Vagina (tissue), 2 donors: ENCODE measurements at regions not wholly inside any gene's neighbourhood (a gene's known extent, or its start where the extent isn't known, plus 50 kb on each side); places are given as distances from the start of the nearest gene placed in this dataset.

ENCODE experiments used
- DNase-seq, 2 donors: peaks; one replicate each; pipeline ENCODE4 v3.0.0-alpha.2; 2017; ENCODE audit errors: extremely low spot score in 2 of 2
- H3K27ac ChIP-seq: fragments of 200-600 bp; sonication (generic); one replicate; pipeline ENCODE4 v1.5.1; 2019
- H3K27me3 ChIP-seq: fragments of 200-600 bp; sonication (generic); one replicate; pipeline ENCODE4 v1.5.1; 2019
- H3K36me3 ChIP-seq, 2 donors: fragments of 200-600 bp; sonication (generic); one replicate each; pipeline ENCODE4 v1.5.1; 2017 to 2019
- H3K4me1 ChIP-seq: fragments of 200-600 bp; sonication (generic); one replicate; pipeline ENCODE4 v1.5.1; 2019
- H3K4me3 ChIP-seq, 2 donors: fragments of 200-600 bp; sonication (generic); 1 replicate in 1 of 2; 2 replicates in 1 of 2; pipeline ENCODE4 v1.5.1; 2016 to 2019
- H3K9me3 ChIP-seq: fragments of 200-600 bp; sonication (generic); one replicate; pipeline ENCODE4 v1.5.1; 2019
- CTCF ChIP-seq, 3 experiments: fragments of 450-650 bp in 2 of 3; fragments of 200-600 bp in 1 of 3; sonication (generic) in 1 of 3; IDR thresholded peaks; one replicate each; pipeline ENCODE4 v1.5.1; 2017 to 2019; ENCODE audit warnings: antibody characterized with exemption in 3 of 3, mild to moderate bottlenecking in 2 of 3, moderate library complexity in 2 of 3
- POLR2A ChIP-seq, 2 donors: fragments of 450-650 bp; IDR thresholded peaks; one replicate each; pipeline ENCODE4 v1.6.1; 2017; ENCODE audit warnings: antibody characterized with exemption in 2 of 2, mild to moderate bottlenecking in 2 of 2, moderate library complexity in 2 of 2
- POLR2AphosphoS5 ChIP-seq, 2 donors: sonication (generic); formaldehyde crosslinking; IDR thresholded peaks; one replicate each; pipeline ENCODE4 v1.9.0; 2017; ENCODE audit warnings: antibody characterized with exemption in 2 of 2, mild to moderate bottlenecking in 2 of 2, low read depth in 1 of 2; ENCODE audit not compliant: insufficient read depth in 1 of 2
- intact Hi-C: fragments of 100-400 bp; cut with DNase I; formaldehyde crosslinking; loops from one replicate; pipeline ENCODE4 v1.15.1; 2023

- Histone ChIP-seq H3K36me3 (no peaks in the 10 kb centered on the region), H3K4me1 (no peaks in the 10 kb centered on the region), H3K27me3 (no peaks in the 10 kb centered on the region), H3K27ac (no peak overlapping the region), H3K9me3 (no peaks in the 10 kb centered on the region), H3K4me3 (no peak overlapping the region)
- TF ChIP-seq POLR2AphosphoS5 (IDR thresholded peaks at IDR 0.05; ENCODE audit: insufficient read depth in 1 of 2, low read depth in 1 of 2) (no peak), CTCF (IDR thresholded peaks at IDR 0.05) (no peak), POLR2A (IDR thresholded peaks at IDR 0.05) (no peak)
- intact Hi-C loops = no loop called here
- no peak for DNase-seq
Measured at GRCh38 chr3:153305189-153305588, 143.2 kb downstream of the RAP2B start.

GRCh38 chr3:153311541-153311940 lies 149.5 kb downstream of the RAP2B start:
- H3K9me3 ChIP-seq = no peaks in the 10 kb centered on the region
- no peaks in the 10 kb centered on the region for H3K4me1 ChIP-seq
- intact Hi-C loops = no loop called here
- no peak overlapping the region for H3K4me3 ChIP-seq
- no peaks in the 10 kb centered on the region for H3K27me3 ChIP-seq
- DNase-seq = no peak
- H3K36me3 ChIP-seq = no peaks in the 10 kb centered on the region
- TF ChIP-seq POLR2AphosphoS5 (IDR thresholded peaks at IDR 0.05; ENCODE audit: insufficient read depth in 1 of 2, low read depth in 1 of 2) (no peak), CTCF (IDR thresholded peaks at IDR 0.05) (no peak), POLR2A (IDR thresholded peaks at IDR 0.05) (no peak)
- H3K27ac ChIP-seq = no peak overlapping the region

GRCh38 chr3:153313302-153313965 lies 151.4 kb downstream of the RAP2B start:
- no peak for TF ChIP-seq CTCF (IDR thresholded peaks at IDR 0.05)
- TF ChIP-seq POLR2A (IDR thresholded peaks at IDR 0.05) = no peak
- TF ChIP-seq POLR2AphosphoS5 (IDR thresholded peaks at IDR 0.05; ENCODE audit: insufficient read depth in 1 of 2, low read depth in 1 of 2) = no peak
- Histone ChIP-seq H3K4me3 (no peak overlapping the region), H3K9me3 (no peaks in the 10 kb centered on the region), H3K36me3 (no peaks in the 10 kb centered on the region), H3K27me3 (no peaks in the 10 kb centered on the region), H3K4me1 (no peaks in the 10 kb centered on the region), H3K27ac (no peak overlapping the region)
- no peak for DNase-seq
- intact Hi-C loops = no loop called here

- TF ChIP-seq CTCF (IDR thresholded peaks at IDR 0.05) (no peak), POLR2AphosphoS5 (IDR thresholded peaks at IDR 0.05; ENCODE audit: insufficient read depth in 1 of 2, low read depth in 1 of 2) (no peak)
- H3K4me1 ChIP-seq = no peaks in the 10 kb centered on the region
- no peaks in the 10 kb centered on the region for H3K27me3 ChIP-seq
- H3K4me3 ChIP-seq = no peak overlapping the region
- H3K36me3 ChIP-seq = no peaks in the 10 kb centered on the region
- H3K27ac ChIP-seq = no peak overlapping the region
- intact Hi-C loops = no loop called here
- H3K9me3 ChIP-seq = no peaks in the 10 kb centered on the region
- no peak for DNase-seq
Measured at GRCh38 chr3:153314038-153314437, 152.0 kb downstream of the RAP2B start.

GRCh38 chr3:153315781-153316180 lies 153.8 kb downstream of the RAP2B start:
- no peaks in the 10 kb centered on the region for H3K27me3 ChIP-seq
- no peak overlapping the region for H3K4me3 ChIP-seq
- H3K9me3 ChIP-seq = no peaks in the 10 kb centered on the region
- intact Hi-C loops = no loop called here
- H3K4me1 ChIP-seq = peaks cover 7% of the 10 kb centered on the region
- no peak overlapping the region for H3K27ac ChIP-seq
- TF ChIP-seq CTCF (IDR thresholded peaks at IDR 0.05) (no peak), POLR2AphosphoS5 (IDR thresholded peaks at IDR 0.05; ENCODE audit: insufficient read depth in 1 of 2, low read depth in 1 of 2) (no peak), POLR2A (IDR thresholded peaks at IDR 0.05) (no peak)
- no peaks in the 10 kb centered on the region for H3K36me3 ChIP-seq
- DNase-seq = no peak
